ENCODE measurements at regions not wholly inside any gene's neighbourhood (a gene's known extent, or its start where the extent isn't known, plus 50 kb on each side); places are given as distances from the start of the nearest gene placed in this dataset.

DNA sequence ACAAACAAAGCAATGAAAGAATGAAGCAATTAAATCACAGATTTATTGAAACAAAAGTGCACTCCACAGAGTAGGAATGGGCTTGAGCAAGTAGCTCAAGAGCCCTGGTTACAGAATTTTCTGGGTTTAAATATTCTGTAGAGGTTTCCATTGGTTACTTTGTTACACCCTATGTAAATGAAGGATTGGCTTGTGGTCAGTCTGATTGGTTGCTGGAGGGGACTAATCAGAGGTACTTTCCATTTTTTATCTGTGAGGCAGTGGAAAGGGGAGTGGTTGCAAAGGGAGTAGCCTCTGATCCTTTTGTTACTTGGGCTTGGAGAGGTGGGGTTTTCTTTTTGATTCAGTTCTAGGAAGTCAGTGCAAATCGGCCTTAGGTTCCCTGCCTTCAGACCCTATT, 253.3 kb downstream of the ARL6IP6 start:
- no peak overlapping the region for H3K27ac ChIP-seq
- no peak for TF ChIP-seq ZFX (IDR thresholded peaks at IDR 0.05)
- TF ChIP-seq, protein P1, sequence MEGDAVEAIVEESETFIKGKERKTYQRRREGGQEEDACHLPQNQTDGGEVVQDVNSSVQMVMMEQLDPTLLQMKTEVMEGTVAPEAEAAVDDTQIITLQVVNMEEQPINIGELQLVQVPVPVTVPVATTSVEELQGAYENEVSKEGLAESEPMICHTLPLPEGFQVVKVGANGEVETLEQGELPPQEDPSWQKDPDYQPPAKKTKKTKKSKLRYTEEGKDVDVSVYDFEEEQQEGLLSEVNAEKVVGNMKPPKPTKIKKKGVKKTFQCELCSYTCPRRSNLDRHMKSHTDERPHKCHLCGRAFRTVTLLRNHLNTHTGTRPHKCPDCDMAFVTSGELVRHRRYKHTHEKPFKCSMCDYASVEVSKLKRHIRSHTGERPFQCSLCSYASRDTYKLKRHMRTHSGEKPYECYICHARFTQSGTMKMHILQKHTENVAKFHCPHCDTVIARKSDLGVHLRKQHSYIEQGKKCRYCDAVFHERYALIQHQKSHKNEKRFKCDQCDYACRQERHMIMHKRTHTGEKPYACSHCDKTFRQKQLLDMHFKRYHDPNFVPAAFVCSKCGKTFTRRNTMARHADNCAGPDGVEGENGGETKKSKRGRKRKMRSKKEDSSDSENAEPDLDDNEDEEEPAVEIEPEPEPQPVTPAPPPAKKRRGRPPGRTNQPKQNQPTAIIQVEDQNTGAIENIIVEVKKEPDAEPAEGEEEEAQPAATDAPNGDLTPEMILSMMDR (conservative IDR thresholded peaks at IDR 0.05), result no peak

DNA sequence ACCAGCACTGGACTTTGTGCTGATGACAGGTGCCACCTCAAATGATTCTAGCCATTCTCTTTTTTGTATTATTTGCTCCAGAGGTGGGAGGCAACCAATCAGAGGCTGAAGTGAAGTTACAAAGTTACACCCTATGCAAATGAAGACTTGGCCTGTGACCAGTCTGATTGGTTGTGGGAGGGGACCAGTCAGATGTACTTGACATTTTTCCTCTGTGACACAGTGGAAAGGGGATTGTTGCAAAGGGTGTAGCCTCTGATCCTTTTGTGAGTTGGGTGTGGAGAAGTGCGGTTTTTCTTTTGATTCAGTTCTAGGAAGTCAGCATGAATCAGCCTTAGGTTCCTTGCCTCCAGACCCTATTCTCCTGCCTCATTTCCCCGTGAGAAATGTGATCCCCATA, 244.0 kb downstream of the ARL6IP6 start:
- no peak overlapping the region for H3K27ac ChIP-seq
- TF ChIP-seq, protein P1 (conservative IDR thresholded peaks at IDR 0.05), result no peak
- no peak for TF ChIP-seq ZFX (IDR thresholded peaks at IDR 0.05)

DNA sequence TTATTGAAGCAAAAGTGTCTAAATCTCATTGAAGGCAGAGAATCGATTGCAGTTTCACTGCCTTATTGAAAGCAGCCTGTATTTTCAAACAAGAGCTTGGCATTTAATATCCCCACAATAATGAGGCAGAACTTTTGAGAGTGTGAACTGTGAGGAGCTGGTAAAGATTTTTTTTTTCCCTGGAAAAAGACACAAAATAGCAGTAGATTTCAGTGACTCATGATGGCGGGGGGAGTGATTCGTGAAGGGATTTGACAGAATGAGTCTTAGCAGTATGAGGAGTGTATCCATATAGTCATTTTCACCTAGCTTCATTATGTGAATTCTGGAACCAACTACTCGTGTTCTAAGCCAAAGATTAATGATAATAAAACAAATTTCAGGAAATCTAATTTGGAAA, 242.9 kb downstream of the ARL6IP6 start:
- no peak overlapping the region for H3K27ac ChIP-seq
- TF ChIP-seq ZFX (IDR thresholded peaks at IDR 0.05), result no peak
- TF ChIP-seq, protein P1 (conservative IDR thresholded peaks at IDR 0.05), result no peak

DNA sequence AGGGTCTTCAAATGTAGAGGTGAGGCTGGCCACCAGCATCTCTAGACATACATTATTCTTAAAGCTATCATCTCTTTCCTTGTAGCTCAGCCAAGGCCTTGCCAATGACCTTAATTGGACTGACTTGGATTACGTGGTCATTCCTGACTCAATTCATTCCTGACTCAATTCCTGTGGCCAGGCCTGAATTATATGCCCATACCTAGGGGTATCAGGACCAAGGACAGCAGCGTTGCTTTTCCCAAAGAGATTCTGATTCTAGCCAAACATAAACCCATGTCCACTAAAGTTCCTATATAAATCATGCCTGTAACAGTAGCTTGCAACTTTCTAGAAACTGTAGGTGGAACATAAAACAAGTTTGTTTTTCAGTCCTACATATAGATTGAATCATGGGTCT, 231.7 kb downstream of the ARL6IP6 start:
- H3K27ac ChIP-seq, result no peak overlapping the region

DNA sequence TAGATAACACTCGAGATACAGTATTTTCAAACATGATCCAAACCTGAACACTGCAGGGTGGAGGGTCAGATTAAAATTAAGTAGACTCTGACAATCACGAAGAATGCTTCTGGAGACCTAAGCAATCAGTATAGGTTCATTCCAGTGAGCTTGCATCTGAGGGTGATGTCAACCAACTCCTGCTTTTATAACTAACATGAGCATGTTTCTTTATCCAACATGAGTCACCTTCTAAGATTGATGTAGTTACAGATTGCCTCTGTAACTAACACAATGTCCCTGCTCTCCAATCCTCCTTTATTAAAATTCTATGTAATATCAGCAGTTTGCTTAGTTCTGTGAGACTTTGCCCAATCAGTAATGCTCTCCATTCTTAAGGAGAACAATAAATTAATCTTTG, 225.7 kb downstream of the ARL6IP6 start:
- TF ChIP-seq ZFX (IDR thresholded peaks at IDR 0.05), result no peak
- TF ChIP-seq, protein P1 (conservative IDR thresholded peaks at IDR 0.05), result no peak
- H3K27ac ChIP-seq, result no peak overlapping the region

More for the DNA sequence above, 231.7 kb downstream of the ARL6IP6 start:
- TF ChIP-seq ZFX (IDR thresholded peaks at IDR 0.05), result no peak
- TF ChIP-seq, protein P1 (conservative IDR thresholded peaks at IDR 0.05), result no peak

DNA sequence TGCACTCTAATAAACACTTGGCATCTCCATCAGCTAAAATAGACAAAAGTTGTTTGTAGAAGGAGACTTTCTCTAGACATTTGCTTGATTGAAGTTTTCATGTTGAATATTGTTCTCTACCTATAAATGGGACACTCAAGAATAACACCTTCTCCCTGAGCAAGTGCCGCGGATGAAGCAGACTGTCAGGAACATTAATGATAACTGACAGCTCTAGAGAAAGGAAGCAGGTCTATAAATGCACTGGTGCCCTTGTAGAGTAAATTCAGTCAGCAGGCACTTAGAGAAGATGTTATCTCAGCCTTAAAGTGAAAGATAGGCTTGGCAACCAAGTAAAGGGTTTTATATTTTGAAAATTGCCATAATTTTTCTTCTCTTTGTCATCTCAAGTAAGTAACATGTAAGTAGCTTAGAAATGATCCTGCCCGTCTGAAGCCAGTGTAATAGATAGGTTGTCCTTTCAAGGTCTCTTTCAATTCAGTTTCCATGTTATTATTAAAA, 224.6 kb downstream of the ARL6IP6 start:
- TF ChIP-seq, protein P1 (conservative IDR thresholded peaks at IDR 0.05), result no peak
- TF ChIP-seq ZFX (IDR thresholded peaks at IDR 0.05), result no peak
- no peak overlapping the region for H3K27ac ChIP-seq

DNA sequence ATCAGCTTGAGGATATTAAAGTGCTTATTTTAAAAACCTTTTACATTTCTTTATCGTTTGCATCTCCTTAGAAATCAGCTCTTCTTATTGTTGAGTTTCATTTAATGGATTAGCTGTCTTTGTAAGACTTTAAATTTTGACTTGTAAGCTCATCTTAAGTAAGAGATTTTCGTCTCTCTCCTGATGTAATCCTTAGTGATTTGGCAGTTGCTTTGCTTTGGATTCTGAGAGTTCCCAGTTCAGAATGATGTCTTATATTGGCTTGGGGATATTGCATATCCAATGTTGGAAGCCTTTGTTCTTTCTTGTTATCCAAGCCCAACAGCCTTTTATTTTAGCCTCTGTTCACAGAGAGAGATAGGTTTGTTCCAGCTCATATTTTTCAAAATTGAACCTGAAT, 212.1 kb downstream of the ARL6IP6 start:
- TF ChIP-seq, protein P1 (conservative IDR thresholded peaks at IDR 0.05), result no peak
- TF ChIP-seq ZFX (IDR thresholded peaks at IDR 0.05), result no peak
- no peak overlapping the region for H3K27ac ChIP-seq
